IPS DF 6.9 (cell line): ENCODE measurements at regions not wholly inside any gene's neighbourhood (a gene's known extent, or its start where the extent isn't known, plus 50 kb on each side); places are given as distances from the start of the nearest gene placed in this dataset.
"Not testable (repeated sequence)": the region's sequence is repeated elsewhere in the genome, so short reads cannot be mapped to it uniquely, and the experiment has no call there.

Experiments used
- DNase-seq: peaks from one replicate; pipeline ENCODE4 v3.0.0-alpha.2; 2013; ENCODE audit warnings: low read depth, low spot score
- H3K27ac ChIP-seq: one replicate; pipeline ENCODE4 v1.5.1; 2013; ENCODE audit warnings: low read length, control low read depth
- H3K27me3 ChIP-seq: 2 replicates; pipeline ENCODE4 v1.6.1; 2013; ENCODE audit warnings: mild to moderate bottlenecking, low read length; ENCODE audit not compliant: control insufficient read depth, insufficient read depth
- H3K36me3 ChIP-seq: 2 replicates; pipeline ENCODE4 v1.6.1; 2013; ENCODE audit warnings: low read length; ENCODE audit not compliant: control insufficient read depth, insufficient read depth
- H3K4me1 ChIP-seq: 2 replicates; pipeline ENCODE4 v1.6.1; 2013; ENCODE audit warnings: low read length; ENCODE audit not compliant: control insufficient read depth, insufficient read depth
- H3K4me3 ChIP-seq: 2 replicates; pipeline ENCODE4 v1.5.1; 2013; ENCODE audit warnings: mild to moderate bottlenecking, low read length
- H3K9me3 ChIP-seq: 2 replicates; pipeline ENCODE4 v1.6.1; 2013; ENCODE audit warnings: low read length, inconsistent platforms; ENCODE audit not compliant: control insufficient read depth, insufficient read depth
- WGBS: extraction: QIAGEN DNeasy Blood & Tissue Kit; methylation state at CpG from one replicate; pipeline ENCODE4 v1.1.7; 2013; ENCODE audit warnings: mixed read lengths, missing lambda C conversion rate; ENCODE audit not compliant: insufficient read length, insufficient coverage; 5-methylcytosine and 5-hydroxymethylcytosine counted together

DNA sequence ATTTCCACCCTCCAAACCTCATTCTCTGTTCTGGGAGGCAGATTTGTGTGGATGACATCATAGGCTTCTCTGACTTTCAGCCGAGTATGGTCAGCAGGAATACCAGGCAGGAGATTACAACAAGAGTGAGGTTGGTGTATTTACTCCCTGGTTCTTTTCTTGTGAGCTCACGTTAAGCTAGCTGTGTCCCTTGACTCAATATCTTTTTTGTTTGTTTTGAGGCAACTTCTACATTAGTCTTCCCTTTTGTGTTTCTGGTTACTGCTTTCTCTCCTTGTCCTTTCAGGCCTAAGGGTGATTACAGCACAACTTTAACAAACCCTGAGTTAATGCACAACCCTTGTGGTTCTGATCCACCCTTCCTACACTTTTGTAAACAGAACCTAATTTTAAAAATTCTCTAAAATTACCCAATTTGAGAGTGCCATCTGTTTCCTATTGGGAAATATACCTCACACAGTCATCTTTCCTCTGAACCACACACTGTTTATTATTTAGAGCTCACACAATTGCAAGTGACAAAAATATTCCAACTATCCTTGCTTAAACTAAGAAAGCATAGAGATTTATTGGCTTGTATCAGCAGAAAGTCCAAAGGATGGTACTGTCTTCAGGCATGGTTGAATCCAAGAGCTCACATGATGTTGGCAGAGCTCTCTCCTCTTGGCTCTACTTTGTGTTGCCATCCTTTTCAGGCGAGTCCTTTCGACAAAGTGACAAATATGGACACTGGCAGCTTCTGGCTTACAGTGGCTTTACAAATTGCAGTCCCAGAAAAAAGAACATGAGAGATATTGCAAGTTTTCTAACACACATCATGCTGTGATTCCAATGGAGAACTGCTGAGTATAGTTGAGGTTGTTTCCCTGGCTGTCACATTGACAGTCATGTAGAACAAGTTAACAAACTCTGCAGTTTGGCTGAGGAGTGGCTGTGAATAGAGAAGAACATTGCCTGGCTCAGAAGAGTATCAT is 150.5 kb upstream of the DDIT4L start:
- no peak for DNase-seq
- no CpG with 5 or more reads among the region's 4 CpGs for WGBS
- H3K36me3 ChIP-seq: no peaks in the 10 kb centered on the region
- no peaks in the 10 kb centered on the region for H3K4me1 ChIP-seq
- no peak overlapping the region for H3K27ac ChIP-seq
- H3K9me3 ChIP-seq: no peaks in the 10 kb centered on the region
- H3K27me3 ChIP-seq: no peaks in the 10 kb centered on the region
- H3K4me3 ChIP-seq: no peak overlapping the region

- Histone ChIP-seq H3K9me3 (no peaks in the 10 kb centered on the region), H3K27me3 (no peaks in the 10 kb centered on the region), H3K4me3 (no peak overlapping the region), H3K27ac (no peak overlapping the region), H3K4me1 (no peaks in the 10 kb centered on the region), H3K36me3 (no peaks in the 10 kb centered on the region)
- DNase-seq: no peak
- WGBS: no CpG with 5 or more reads among the region's 4 CpGs
Observed at GRCh38 chr4:100339870-100340269, 149.6 kb upstream of the DDIT4L start.

DNA sequence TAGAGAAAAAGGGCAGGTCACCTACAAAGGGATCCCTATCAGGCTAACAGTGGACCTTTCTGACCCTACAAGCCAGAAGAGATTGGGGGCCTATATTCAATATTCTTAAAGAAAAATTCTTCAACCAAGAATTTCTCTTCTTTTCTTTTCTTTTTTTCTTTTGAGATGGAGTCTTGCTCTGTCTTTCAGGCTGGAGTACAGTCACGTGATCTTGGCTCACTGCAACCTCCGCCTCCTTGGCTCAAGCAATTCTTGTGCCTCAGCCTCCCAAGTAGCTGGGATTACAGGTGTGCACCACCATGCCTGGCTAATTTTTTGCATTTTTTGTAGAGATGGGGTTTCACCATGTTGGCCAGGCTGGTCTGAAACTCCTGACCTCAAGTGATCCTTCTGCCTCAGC is 143.2 kb upstream of the DDIT4L start:
- H3K27ac ChIP-seq, DNase-seq, H3K9me3 ChIP-seq, H3K4me1 ChIP-seq, H3K27me3 ChIP-seq, H3K4me3 ChIP-seq, H3K36me3 ChIP-seq: not testable (repeated sequence)
- WGBS: no CpG with 5 or more reads among the region's 2 CpGs

- no peaks in the 10 kb centered on the region for H3K4me1 ChIP-seq
- no peak overlapping the region for H3K4me3 ChIP-seq
- DNase-seq: no peak
- no CpG with 5 or more reads among the region's 7 CpGs for WGBS
- no peaks in the 10 kb centered on the region for H3K36me3 ChIP-seq
- no peak overlapping the region for H3K27ac ChIP-seq
- H3K9me3 ChIP-seq: no peaks in the 10 kb centered on the region
- H3K27me3 ChIP-seq: no peaks in the 10 kb centered on the region
Observed at GRCh38 chr4:100317032-100317864, 127.0 kb upstream of the DDIT4L start.

DNA sequence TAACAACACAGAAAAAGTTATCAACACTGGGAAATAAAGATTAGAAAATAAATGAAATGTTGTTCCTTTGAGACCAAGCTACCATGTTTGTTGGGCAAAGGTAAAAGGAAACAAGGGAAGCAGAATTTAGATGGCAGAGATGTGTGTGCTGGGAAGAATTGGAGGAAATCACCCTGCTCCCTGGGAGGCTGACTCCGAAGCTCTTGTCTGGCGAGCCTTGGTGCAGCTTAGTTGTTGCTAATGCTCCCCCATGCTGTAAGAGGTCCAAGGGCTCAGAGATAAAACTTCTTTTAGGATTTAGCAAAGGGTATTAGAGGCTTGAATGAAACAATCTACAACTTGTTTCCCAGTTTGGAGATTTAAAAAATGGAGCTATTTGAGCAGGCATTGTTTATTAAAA is 123.8 kb upstream of the DDIT4L start:
- no peak overlapping the region for H3K27ac ChIP-seq
- H3K27me3 ChIP-seq: no peaks in the 10 kb centered on the region
- H3K9me3 ChIP-seq: no peaks in the 10 kb centered on the region
- no peak for DNase-seq
- no peak overlapping the region for H3K4me3 ChIP-seq
- H3K4me1 ChIP-seq: no peaks in the 10 kb centered on the region
- H3K36me3 ChIP-seq: no peaks in the 10 kb centered on the region
- no CpG with 5 or more reads among the region's 2 CpGs for WGBS

- WGBS: no CpG with 5 or more reads among the region's 2 CpGs
- Histone ChIP-seq H3K4me1 (no peaks in the 10 kb centered on the region; the same call in 1 of the 2 replicates), H3K4me3 (no peak overlapping the region), H3K27me3 (no peaks in the 10 kb centered on the region), H3K27ac (no peak overlapping the region), H3K36me3 (no peaks in the 10 kb centered on the region), H3K9me3 (no peaks in the 10 kb centered on the region)
- DNase-seq: no peak
Observed at GRCh38 chr4:100312615-100313350, 122.5 kb upstream of the DDIT4L start.

GRCh38 chr4:100311181-100311580 is 120.9 kb upstream of the DDIT4L start:
- DNase-seq: peak; percentile 9
- no peak overlapping the region for H3K27ac ChIP-seq
- no peak overlapping the region for H3K4me3 ChIP-seq
- no CpG with 5 or more reads among the region's 3 CpGs for WGBS
- no peaks in the 10 kb centered on the region; the same call in 1 of the 2 replicates for H3K4me1 ChIP-seq
- H3K9me3 ChIP-seq: no peaks in the 10 kb centered on the region
- H3K36me3 ChIP-seq: no peaks in the 10 kb centered on the region
- no peaks in the 10 kb centered on the region for H3K27me3 ChIP-seq

DNA sequence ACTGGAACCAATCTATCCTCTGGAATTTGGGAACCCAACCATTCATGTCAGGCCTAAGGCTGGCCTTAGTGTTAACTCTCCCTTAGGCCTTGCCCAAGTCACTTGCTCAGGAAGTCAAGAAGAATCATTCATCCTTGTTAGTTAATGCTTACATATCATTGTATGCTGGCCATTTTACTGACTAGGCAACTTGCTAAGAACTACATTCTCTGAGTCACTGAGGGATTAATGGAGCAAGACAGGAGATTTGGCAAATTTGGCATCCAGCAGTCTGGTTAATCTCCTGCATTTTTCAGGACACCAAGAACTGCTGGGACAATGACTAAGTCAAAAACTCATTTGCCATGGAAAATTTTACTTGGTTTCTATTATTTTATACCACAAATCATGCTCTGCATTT is 115.8 kb upstream of the DDIT4L start:
- no peak overlapping the region for H3K27ac ChIP-seq
- H3K9me3 ChIP-seq: no peaks in the 10 kb centered on the region
- H3K27me3 ChIP-seq: no peaks in the 10 kb centered on the region
- DNase-seq: no peak
- H3K4me1 ChIP-seq: no peaks in the 10 kb centered on the region; the same call in 1 of the 2 replicates
- no peak overlapping the region for H3K4me3 ChIP-seq
- no peaks in the 10 kb centered on the region for H3K36me3 ChIP-seq

- no peak for DNase-seq
- H3K4me3 ChIP-seq: no peak overlapping the region
- no CpG with 5 or more reads among the region's 9 CpGs for WGBS
Observed at GRCh38 chr4:100302061-100303026, 112.1 kb upstream of the DDIT4L start.

More at GRCh38 chr4:100302061-100303026, 112.1 kb upstream of the DDIT4L start:
- no peaks in the 10 kb centered on the region for H3K36me3 ChIP-seq
- no peaks in the 10 kb centered on the region for H3K27me3 ChIP-seq
- no peak overlapping the region for H3K27ac ChIP-seq
- no peaks in the 10 kb centered on the region for H3K4me1 ChIP-seq
- no peaks in the 10 kb centered on the region for H3K9me3 ChIP-seq
